H1 (cell line): ENCODE measurements at regions not wholly inside any gene's neighbourhood (a gene's known extent, or its start where the extent isn't known, plus 50 kb on each side); places are given as distances from the start of the nearest gene placed in this dataset.

Source experiments
- CTCF ChIA-PET: fragments of 300-600 bp; sonication (Branson Sonifier 250); formaldehyde crosslinking; loops from one replicate; lab custom pipeline; 2021; ENCODE audit not compliant: partially characterized antibody; lab: Charles Lee
- POLR2A ChIA-PET: fragments of 300-600 bp; sonication (Branson Sonifier 250); formaldehyde crosslinking; loops from one replicate; lab custom pipeline; 2021; ENCODE audit warnings: inconsistent platforms; ENCODE audit not compliant: partially characterized antibody; lab: Charles Lee
- DNase-seq, 2 experiments: peaks; one replicate each; pipeline versions ENCODE4 v3.0.0 to v3.0.0-alpha.2; 2010 to 2022; ENCODE audit warnings: low spot score in 2 of 2, low read depth in 1 of 2, mixed read lengths in 1 of 2
- FAIRE-seq: peaks from 2 replicates; lab custom pipeline; 2011; peaks lifted over from hg19 to GRCh38; lab: Jason Lieb, UNC
- H2AFZ ChIP-seq: 2 replicates; pipeline ENCODE4 v1.8.1; 2012; ENCODE audit warnings: low read length, inconsistent platforms
- H2AK5ac ChIP-seq: 2 replicates; pipeline ENCODE4 v1.6.1; 2013; ENCODE audit warnings: low read depth, low read length
- H2BK120ac ChIP-seq: replicated peaks from 2 replicates; pipeline ENCODE3; 2013; ENCODE audit warnings: low read depth, low read length, inconsistent platforms
- H2BK12ac ChIP-seq: 2 replicates; pipeline ENCODE4 v1.6.1; 2013; ENCODE audit warnings: low read depth, low read length
- H2BK15ac ChIP-seq: 2 replicates; pipeline ENCODE4 v1.6.1; 2013; ENCODE audit warnings: low read length
- H2BK20ac ChIP-seq: 2 replicates; pipeline ENCODE4 v1.6.1; 2013; ENCODE audit warnings: low read length
- H2BK5ac ChIP-seq: 2 replicates; pipeline ENCODE4 v1.6.1; 2013; ENCODE audit warnings: low read depth, low read length
- H3K14ac ChIP-seq: 2 replicates; pipeline ENCODE4 v1.6.1; 2013; ENCODE audit warnings: inconsistent platforms; ENCODE audit not compliant: insufficient read length
- H3K18ac ChIP-seq: 2 replicates; pipeline ENCODE4 v1.6.1; 2013; ENCODE audit warnings: low read length; ENCODE audit errors: extremely low read depth
- H3K23ac ChIP-seq: 2 replicates; pipeline ENCODE4 v1.6.1; 2013; ENCODE audit warnings: inconsistent platforms; ENCODE audit not compliant: insufficient read length
- H3K23me2 ChIP-seq: 2 replicates; pipeline ENCODE4 v1.6.1; 2013; ENCODE audit warnings: low read depth, low read length
- H3K27ac ChIP-seq: 2 replicates; pipeline ENCODE4 v1.6.1; 2011; ENCODE audit warnings: low read depth, low read length, inconsistent platforms
- H3K27me3 ChIP-seq, 4 experiments: replicated peaks in 1 of 4; 1 replicate in 1 of 4; 2 replicates in 3 of 4; pipeline versions ENCODE4 v1.6.1 to v1.8.1; 2011 to 2013; ENCODE audit warnings: low read length in 3 of 4, mild to moderate bottlenecking in 3 of 4, inconsistent platforms in 2 of 4, mixed read lengths in 2 of 4, moderate library complexity in 1 of 4; ENCODE audit not compliant: control insufficient read depth in 3 of 4, insufficient read depth in 3 of 4; ENCODE audit errors: extremely low read depth in 1 of 4
- H3K36me3 ChIP-seq, 4 experiments: 2 replicates each; pipeline versions ENCODE4 v1.6.1 to v1.8.1; 2011 to 2013; ENCODE audit warnings: mild to moderate bottlenecking in 4 of 4, low read length in 3 of 4, moderate library complexity in 2 of 4, control low read depth in 1 of 4, inconsistent platforms in 1 of 4; ENCODE audit not compliant: insufficient read depth in 4 of 4, control insufficient read depth in 2 of 4
- H3K4ac ChIP-seq: replicated peaks from 2 replicates; pipeline ENCODE3; 2013; ENCODE audit warnings: low read length, low read depth, mixed read lengths, inconsistent platforms; ENCODE audit not compliant: insufficient read length
- H3K4me1 ChIP-seq, 4 experiments: replicated peaks in 1 of 4; 1 replicate in 1 of 4; 2 replicates in 3 of 4; pipeline versions ENCODE4 v1.6.1 to v1.8.1; 2011 to 2013; ENCODE audit warnings: low read length in 3 of 4, inconsistent platforms in 2 of 4, mixed read lengths in 1 of 4; ENCODE audit not compliant: insufficient read depth in 4 of 4, control insufficient read depth in 3 of 4
- H3K4me2 ChIP-seq, 2 experiments: 2 replicates each; pipeline versions ENCODE4 v1.6.1 to v1.8.1; 2011 to 2013; ENCODE audit warnings: low read depth in 2 of 2, low read length in 2 of 2, control low read depth in 1 of 2, inconsistent platforms in 1 of 2, mild to moderate bottlenecking in 1 of 2; ENCODE audit not compliant: insufficient read depth in 1 of 2
- H3K4me3 ChIP-seq, 4 experiments: fragments of 200-600, 300-600 bp in 1 of 4; sonication (generic), shearing (Covaris generic), sonication (Bioruptor Twin) in 1 of 4; 2 replicates each; pipeline versions ENCODE4 v1.5.1 to v1.8.1; 2011 to 2016; ENCODE audit warnings: low read length in 4 of 4, low read depth in 3 of 4, control low read depth in 2 of 4, inconsistent platforms in 2 of 4, mild to moderate bottlenecking in 2 of 4, mixed read lengths in 1 of 4, moderate library complexity in 1 of 4; ENCODE audit not compliant: insufficient read depth in 2 of 4; ENCODE audit errors: extremely low read depth in 1 of 4
- H3K56ac ChIP-seq: replicated peaks from 2 replicates; pipeline ENCODE3; 2013; ENCODE audit warnings: low read depth, mild to moderate bottlenecking, mixed read lengths, low read length, inconsistent platforms; ENCODE audit not compliant: insufficient read length
- H3K79me1 ChIP-seq: 2 replicates; pipeline ENCODE4 v1.6.1; 2013; ENCODE audit warnings: low read depth, low read length, control low read depth
- H3K79me2 ChIP-seq, 2 experiments: 2 replicates each; pipeline versions ENCODE4 v1.6.1 to v1.8.1; 2012 to 2013; ENCODE audit warnings: low read length in 2 of 2, mild to moderate bottlenecking in 2 of 2, inconsistent platforms in 1 of 2; ENCODE audit not compliant: insufficient read depth in 2 of 2, control insufficient read depth in 1 of 2
- H3K9ac ChIP-seq, 4 experiments: replicated peaks in 1 of 4; 1 replicate in 1 of 4; 2 replicates in 3 of 4; pipeline versions ENCODE4 v1.6.1 to v1.8.1; 2011 to 2013; ENCODE audit warnings: low read depth in 3 of 4, low read length in 3 of 4, control low read depth in 2 of 4, mild to moderate bottlenecking in 2 of 4, moderate library complexity in 2 of 4, inconsistent platforms in 1 of 4; ENCODE audit errors: extremely low read depth in 1 of 4
- H3K9me3 ChIP-seq, 2 experiments: 2 replicates each; pipeline versions ENCODE4 v1.6.1 to v1.8.1; 2012 to 2013; ENCODE audit warnings: mild to moderate bottlenecking in 2 of 2, moderate library complexity in 2 of 2, control low read depth in 1 of 2, inconsistent platforms in 1 of 2, low read depth in 1 of 2, low read length in 1 of 2, mixed read lengths in 1 of 2; ENCODE audit not compliant: insufficient read depth in 2 of 2
- H4K20me1 ChIP-seq, 2 experiments: replicated peaks in 1 of 2; 2 replicates each; pipeline versions ENCODE3 to v1.8.1; 2011 to 2013; ENCODE audit warnings: inconsistent platforms in 2 of 2, low read length in 2 of 2, mild to moderate bottlenecking in 1 of 2; ENCODE audit not compliant: insufficient read depth in 2 of 2, control insufficient read depth in 1 of 2
- H4K5ac ChIP-seq: 2 replicates; pipeline ENCODE4 v1.6.1; 2013; ENCODE audit warnings: low read length, low read depth, mixed read lengths, inconsistent platforms; ENCODE audit not compliant: insufficient read length
- H4K8ac ChIP-seq: 2 replicates; pipeline ENCODE4 v1.8.0; 2013; ENCODE audit warnings: mild to moderate bottlenecking, moderate library complexity, low read length, inconsistent platforms; ENCODE audit not compliant: insufficient read depth; ENCODE audit errors: extremely low read depth
- H4K91ac ChIP-seq: replicated peaks from 2 replicates; pipeline ENCODE3; 2013; ENCODE audit warnings: low read length, mixed read lengths, inconsistent platforms; ENCODE audit not compliant: insufficient read length
- ASH2L ChIP-seq: fragments of 200-600, 300-600 bp; sonication (generic); IDR thresholded peaks from one replicate; pipeline ENCODE4 v1.7.1; 2017; ENCODE audit warnings: low read length
- E2F6 ChIP-seq: IDR thresholded peaks from 2 replicates; pipeline ENCODE4 v1.6.1; 2012; ENCODE audit warnings: inconsistent platforms
- FOSL1 ChIP-seq: IDR thresholded peaks from 2 replicates; pipeline ENCODE4 v1.6.1; 2011; ENCODE audit warnings: mild to moderate bottlenecking, low read depth, low read length, moderate library complexity; ENCODE audit not compliant: insufficient read depth
- GTF2F1 ChIP-seq: IDR thresholded peaks from 2 replicates; pipeline ENCODE4 v1.6.1; 2012; ENCODE audit warnings: low read depth, low read length, improper control_type of control experiment, borderline replicate concordance
- KDM1A ChIP-seq: fragments of 200-600, 300-600 bp; sonication (generic); IDR thresholded peaks from 2 replicates; pipeline ENCODE4 v1.7.1; 2016; ENCODE audit warnings: mild to moderate bottlenecking, low read length, borderline replicate concordance
- MAX ChIP-seq: IDR thresholded peaks from 2 replicates; pipeline ENCODE4 v1.6.1; 2012; ENCODE audit warnings: inconsistent platforms
- RBBP5 ChIP-seq: IDR thresholded peaks from 2 replicates; pipeline ENCODE4 v1.7.1; 2012; ENCODE audit warnings: low read depth, mild to moderate bottlenecking, inconsistent platforms, low read length, moderate library complexity, borderline replicate concordance
- SRF ChIP-seq: IDR thresholded peaks from 2 replicates; pipeline ENCODE4 v1.6.1; 2011; ENCODE audit warnings: mild to moderate bottlenecking, low read depth, low read length, moderate library complexity
- TEAD4 ChIP-seq: IDR thresholded peaks from 2 replicates; pipeline ENCODE4 v1.6.1; 2012; ENCODE audit warnings: low read depth, low read length, inconsistent platforms, mixed read lengths
- WGBS, 2 experiments: shearing (Covaris generic) in 1 of 2; methylation state at CpG; one replicate each; pipeline versions ENCODE4 v1.1.6 to v1.1.7; 2013 to 2015; ENCODE audit warnings: low lambda C conversion rate in 2 of 2, mixed read lengths in 2 of 2, inconsistent platforms in 1 of 2, low coverage in 1 of 2, missing lambda C conversion rate in 1 of 2; ENCODE audit not compliant: insufficient replicate concordance in 2 of 2, insufficient coverage in 1 of 2, insufficient read length in 1 of 2; ENCODE audit errors: extremely low coverage in 1 of 2, missing lambda C conversion rate in 1 of 2; 5-methylcytosine and 5-hydroxymethylcytosine counted together

- Histone ChIP-seq H3K4ac (no peak overlapping the region), H2AFZ (no peak overlapping the region), H3K4me3 (no peak overlapping the region), H3K36me3 (no peaks in the 10 kb centered on the region), H3K14ac (no peak overlapping the region), H3K79me2 (no peaks in the 10 kb centered on the region), H2BK20ac (no peak overlapping the region), H2BK120ac (no peak overlapping the region), H2AK5ac (no peak overlapping the region), H2BK12ac (no peak overlapping the region), H3K23me2 (no peaks in the 10 kb centered on the region; the same call in 1 of the 2 replicates), H4K91ac (no peak overlapping the region), H3K9ac (no peak overlapping the region), H4K20me1 (peaks cover 0 to 3% of the 10 kb centered on the region in 2 experiments), H3K4me2 (no peak overlapping the region), H3K9me3 (peaks cover 0 to 6% of the 10 kb centered on the region in 2 experiments; a peak in 1 of 4 replicates), H4K5ac (no peak overlapping the region), H3K23ac (no peak overlapping the region), H3K4me1 (no peaks in the 10 kb centered on the region), H3K79me1 (no peaks in the 10 kb centered on the region), H3K27me3 (peaks cover 0 to 1% (median 0%) of the 10 kb centered on the region in 4 experiments; a peak in 1 of 7 replicates), H3K27ac (no peak overlapping the region), H2BK15ac (no peak overlapping the region), H3K18ac (no peak overlapping the region), H3K56ac (no peak overlapping the region), H2BK5ac (no peak overlapping the region), H4K8ac (no peak overlapping the region)
- ChIA-PET CTCF (interaction anchor here (0.9 to 2.0 kb wide), 9 partner anchors 10 to 210 kb away, joined by 3 to 7 read pairs (median 3); no protein-coding TSS in a partner anchor), POLR2A (no interaction called here)
- 77% methylated on average over 7 of the region's 7 CpGs; no CpG with 5 or more reads in 1 of the 2 experiments for WGBS, 2 experiments
- DNase-seq (no peak), FAIRE-seq (no peak)
- no peak for TF ChIP-seq TEAD4
- no peak for TF ChIP-seq ASH2L
- no peak for TF ChIP-seq KDM1A
- TF ChIP-seq FOSL1: no peak
- TF ChIP-seq E2F6: no peak
- no peak for TF ChIP-seq SRF
- no peak for TF ChIP-seq GTF2F1
- no peak for TF ChIP-seq MAX
- TF ChIP-seq RBBP5: no peak
These were observed 175.0 kb upstream of the FBXO11 start for GRCh38 chr2:48081317-48081628.
